HG03095 (cell line): ENCODE measurements at regions not wholly inside any gene's neighbourhood (a gene's known extent, or its start where the extent isn't known, plus 50 kb on each side); places are given as distances from the start of the nearest gene placed in this dataset.
"Not testable (repeated sequence)": the region's sequence is repeated elsewhere in the genome, so short reads cannot be mapped to it uniquely, and the experiment has no call there.

Source experiments
- ATAC-seq: cut with Tn5 transposase; IDR thresholded peaks from one replicate; pipeline ENCODE4 v1.9.1; 2021; ENCODE audit warnings: moderate library complexity; ENCODE audit not compliant: unreplicated experiment

DNA sequence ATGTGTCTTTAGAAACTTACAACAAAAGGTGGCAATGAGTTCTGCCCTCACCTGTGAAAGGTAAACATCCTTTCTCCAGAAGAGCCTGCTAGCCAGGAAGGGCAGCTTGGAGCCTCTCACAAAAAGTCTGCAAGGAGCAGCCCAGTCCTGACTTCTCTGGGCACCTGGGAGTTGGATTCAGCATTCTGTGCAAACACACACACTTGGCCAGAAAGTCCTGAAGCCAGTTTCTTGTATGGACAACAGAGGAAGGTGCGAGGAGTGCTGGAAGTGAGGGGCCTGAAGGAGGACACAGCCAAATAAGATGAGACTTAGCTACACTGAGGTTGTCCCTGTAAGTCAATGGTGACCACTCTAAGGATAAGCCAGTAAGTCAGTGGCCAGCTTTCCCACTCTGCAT lies 52.4 kb upstream of the SLC1A4 start:
- ATAC-seq: no peak

- not testable (repeated sequence) for ATAC-seq
Observed at GRCh38 chr2:64937314-64937686, 51.9 kb upstream of the SLC1A4 start.

DNA sequence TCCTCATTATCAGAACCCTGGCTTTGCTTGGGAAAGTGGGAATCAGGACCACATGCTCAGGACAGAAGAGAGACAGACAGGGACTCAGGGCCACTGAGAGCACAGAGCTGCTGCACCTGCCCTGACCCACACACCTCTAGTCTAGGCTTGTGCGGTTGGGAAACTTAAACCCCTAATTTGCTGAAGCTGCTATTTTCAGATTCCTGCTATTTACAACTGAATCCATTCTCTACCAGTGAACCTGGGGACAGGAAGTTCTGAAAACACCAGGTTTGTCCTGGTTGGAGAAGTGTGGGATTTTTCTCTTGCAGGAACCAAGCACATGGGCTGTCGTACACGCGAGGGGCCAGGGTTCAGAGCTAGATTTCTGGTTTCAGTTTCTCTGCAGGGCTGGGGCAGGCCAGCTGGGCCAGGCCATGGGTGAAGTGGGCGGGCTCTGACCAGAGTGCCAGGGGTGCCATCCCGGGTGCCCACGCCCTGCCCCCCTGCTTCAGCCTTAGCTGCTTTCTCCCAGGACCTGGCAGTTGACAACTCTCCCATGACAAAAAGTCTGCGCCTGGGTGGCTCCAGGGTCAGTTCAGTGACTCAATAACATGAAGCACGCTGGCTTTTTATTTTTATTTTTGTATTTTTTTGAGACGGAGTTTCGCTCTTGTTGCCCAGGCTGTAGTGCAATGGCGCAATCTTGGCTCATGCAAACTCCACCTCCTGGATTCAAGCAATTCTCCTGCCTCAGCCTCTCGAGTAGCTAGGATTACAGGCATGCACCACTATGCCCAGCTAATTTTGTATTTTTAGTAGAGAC lies 51.3 kb upstream of the SLC1A4 start:
- ATAC-seq: peak; percentile 46

DNA sequence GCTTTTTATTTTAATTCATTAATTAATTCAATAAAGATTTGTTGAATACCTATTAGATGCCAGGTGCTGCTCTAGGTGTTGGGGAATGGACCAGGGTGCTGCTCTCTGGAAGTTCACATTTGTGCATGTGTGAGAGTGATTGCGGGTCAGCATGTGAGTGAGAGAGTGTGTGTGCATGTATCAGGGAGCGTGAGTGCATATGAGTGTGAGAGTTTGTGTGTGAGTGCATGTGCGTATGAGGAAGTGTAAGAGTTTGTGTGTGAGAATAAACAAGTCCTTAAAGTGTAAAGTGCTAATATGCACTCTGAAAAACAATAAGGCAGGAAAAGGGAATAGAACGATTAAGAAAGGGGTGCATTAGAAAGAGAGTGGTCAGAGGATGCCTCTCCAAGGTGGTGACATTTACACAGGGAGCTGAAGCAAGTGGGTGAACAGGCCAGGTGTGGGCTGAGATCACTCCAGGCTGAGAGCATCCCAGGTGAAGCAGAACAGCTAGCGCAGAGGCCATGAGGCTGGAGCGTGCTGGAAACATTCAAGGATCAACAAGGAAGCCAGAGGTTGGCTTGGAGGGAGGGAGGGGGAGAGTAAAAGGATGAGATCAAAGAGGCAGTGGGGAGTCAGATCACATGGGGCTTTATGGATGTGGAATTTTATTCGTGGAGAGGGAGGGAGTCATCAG lies 50.5 kb upstream of the SLC1A4 start:
- ATAC-seq: no peak

DNA sequence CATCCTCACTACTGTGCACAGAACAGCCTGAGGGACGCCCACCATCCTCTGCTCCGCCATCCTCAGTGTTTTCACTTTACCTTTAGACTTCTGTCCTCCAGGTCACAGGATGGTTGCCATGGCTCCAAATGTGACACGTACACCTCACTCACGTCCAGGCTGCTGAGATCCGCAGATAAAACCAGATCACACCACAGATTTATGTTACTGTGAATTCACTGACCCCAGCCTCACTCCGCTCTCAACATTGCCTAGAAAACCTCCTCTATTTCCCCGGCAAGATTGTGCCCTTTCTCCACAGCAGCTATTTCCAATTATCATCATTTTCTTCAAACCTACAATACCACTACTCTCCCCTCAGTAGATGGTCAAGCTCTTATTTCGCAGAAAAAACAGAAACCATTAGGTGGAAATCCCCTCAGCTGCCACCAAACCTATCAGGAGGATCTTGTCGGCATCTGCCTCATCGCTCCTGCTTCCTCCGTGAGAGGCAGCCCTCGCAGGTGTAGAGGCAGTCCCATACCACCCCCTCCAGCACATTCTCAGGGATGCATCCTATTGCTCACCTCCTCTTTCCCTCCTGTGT lies 49.8 kb upstream of the SLC1A4 start:
- ATAC-seq: peak; percentile 39
